ENCODE measurements at regions not wholly inside any gene's neighbourhood (a gene's known extent, or its start where the extent isn't known, plus 50 kb on each side); places are given as distances from the start of the nearest gene placed in this dataset.

DNA sequence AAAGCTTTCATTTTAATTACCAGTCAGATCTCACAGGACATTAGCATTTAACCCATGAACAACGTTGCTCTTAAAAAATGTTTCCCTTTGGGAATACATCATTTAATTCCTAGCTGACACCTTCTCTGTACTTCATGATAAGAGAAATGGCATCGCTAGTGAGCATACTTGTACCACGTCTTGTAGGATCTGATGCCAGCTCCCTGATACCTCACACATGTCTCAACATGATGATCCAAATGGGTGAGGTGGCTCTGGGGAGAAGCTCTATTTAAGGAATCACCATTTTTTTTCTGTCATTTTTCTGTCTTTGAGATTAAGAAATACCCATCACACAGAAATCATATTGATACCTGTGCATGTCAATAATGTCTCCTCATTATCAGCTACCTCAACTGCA lies 772.1 kb upstream of the CA10 start:
- TF ChIP-seq EP300 (IDR thresholded peaks at IDR 0.05; ENCODE audit: borderline replicate concordance in 1 of 2, low read depth in 1 of 2, low read length in 1 of 2) = no peak
- TF ChIP-seq, protein P1, sequence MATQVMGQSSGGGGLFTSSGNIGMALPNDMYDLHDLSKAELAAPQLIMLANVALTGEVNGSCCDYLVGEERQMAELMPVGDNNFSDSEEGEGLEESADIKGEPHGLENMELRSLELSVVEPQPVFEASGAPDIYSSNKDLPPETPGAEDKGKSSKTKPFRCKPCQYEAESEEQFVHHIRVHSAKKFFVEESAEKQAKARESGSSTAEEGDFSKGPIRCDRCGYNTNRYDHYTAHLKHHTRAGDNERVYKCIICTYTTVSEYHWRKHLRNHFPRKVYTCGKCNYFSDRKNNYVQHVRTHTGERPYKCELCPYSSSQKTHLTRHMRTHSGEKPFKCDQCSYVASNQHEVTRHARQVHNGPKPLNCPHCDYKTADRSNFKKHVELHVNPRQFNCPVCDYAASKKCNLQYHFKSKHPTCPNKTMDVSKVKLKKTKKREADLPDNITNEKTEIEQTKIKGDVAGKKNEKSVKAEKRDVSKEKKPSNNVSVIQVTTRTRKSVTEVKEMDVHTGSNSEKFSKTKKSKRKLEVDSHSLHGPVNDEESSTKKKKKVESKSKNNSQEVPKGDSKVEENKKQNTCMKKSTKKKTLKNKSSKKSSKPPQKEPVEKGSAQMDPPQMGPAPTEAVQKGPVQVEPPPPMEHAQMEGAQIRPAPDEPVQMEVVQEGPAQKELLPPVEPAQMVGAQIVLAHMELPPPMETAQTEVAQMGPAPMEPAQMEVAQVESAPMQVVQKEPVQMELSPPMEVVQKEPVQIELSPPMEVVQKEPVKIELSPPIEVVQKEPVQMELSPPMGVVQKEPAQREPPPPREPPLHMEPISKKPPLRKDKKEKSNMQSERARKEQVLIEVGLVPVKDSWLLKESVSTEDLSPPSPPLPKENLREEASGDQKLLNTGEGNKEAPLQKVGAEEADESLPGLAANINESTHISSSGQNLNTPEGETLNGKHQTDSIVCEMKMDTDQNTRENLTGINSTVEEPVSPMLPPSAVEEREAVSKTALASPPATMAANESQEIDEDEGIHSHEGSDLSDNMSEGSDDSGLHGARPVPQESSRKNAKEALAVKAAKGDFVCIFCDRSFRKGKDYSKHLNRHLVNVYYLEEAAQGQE (IDR thresholded peaks at IDR 0.05; ENCODE audit: low read depth, low read length) = no peak
- TF ChIP-seq, protein P2, sequence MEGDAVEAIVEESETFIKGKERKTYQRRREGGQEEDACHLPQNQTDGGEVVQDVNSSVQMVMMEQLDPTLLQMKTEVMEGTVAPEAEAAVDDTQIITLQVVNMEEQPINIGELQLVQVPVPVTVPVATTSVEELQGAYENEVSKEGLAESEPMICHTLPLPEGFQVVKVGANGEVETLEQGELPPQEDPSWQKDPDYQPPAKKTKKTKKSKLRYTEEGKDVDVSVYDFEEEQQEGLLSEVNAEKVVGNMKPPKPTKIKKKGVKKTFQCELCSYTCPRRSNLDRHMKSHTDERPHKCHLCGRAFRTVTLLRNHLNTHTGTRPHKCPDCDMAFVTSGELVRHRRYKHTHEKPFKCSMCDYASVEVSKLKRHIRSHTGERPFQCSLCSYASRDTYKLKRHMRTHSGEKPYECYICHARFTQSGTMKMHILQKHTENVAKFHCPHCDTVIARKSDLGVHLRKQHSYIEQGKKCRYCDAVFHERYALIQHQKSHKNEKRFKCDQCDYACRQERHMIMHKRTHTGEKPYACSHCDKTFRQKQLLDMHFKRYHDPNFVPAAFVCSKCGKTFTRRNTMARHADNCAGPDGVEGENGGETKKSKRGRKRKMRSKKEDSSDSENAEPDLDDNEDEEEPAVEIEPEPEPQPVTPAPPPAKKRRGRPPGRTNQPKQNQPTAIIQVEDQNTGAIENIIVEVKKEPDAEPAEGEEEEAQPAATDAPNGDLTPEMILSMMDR (IDR thresholded peaks at IDR 0.05) = no peak
- TF ChIP-seq, protein P3, sequence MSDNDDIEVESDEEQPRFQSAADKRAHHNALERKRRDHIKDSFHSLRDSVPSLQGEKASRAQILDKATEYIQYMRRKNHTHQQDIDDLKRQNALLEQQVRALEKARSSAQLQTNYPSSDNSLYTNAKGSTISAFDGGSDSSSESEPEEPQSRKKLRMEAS (IDR thresholded peaks at IDR 0.05; ENCODE audit: low read depth) = no peak
- no peak for TF ChIP-seq POLR2AphosphoS5 (IDR thresholded peaks at IDR 0.05; ENCODE audit: low read depth, low read length)
- no peak for TF ChIP-seq FOXJ3 (CRISPR knock-in tag; IDR thresholded peaks at IDR 0.05)
- no peak for TF ChIP-seq TAF1 (IDR thresholded peaks at IDR 0.05; ENCODE audit: borderline replicate concordance, low read depth, low read length)
- no peak for TF ChIP-seq SMC3 (IDR thresholded peaks at IDR 0.05; ENCODE audit: low read depth, low read length)
- no peak for TF ChIP-seq EZH2phosphoT487 (IDR thresholded peaks at IDR 0.05; ENCODE audit: borderline replicate concordance, low read depth)
- TF ChIP-seq FOXM1 (IDR thresholded peaks at IDR 0.05; ENCODE audit: low read depth) = no peak
- no peak for TF ChIP-seq NRF1 (IDR thresholded peaks at IDR 0.05; ENCODE audit: low read depth, low read length)
- no peak for TF ChIP-seq CHD2 (IDR thresholded peaks at IDR 0.05; ENCODE audit: low read length, partially characterized antibody)
- TF ChIP-seq RAD21 (IDR thresholded peaks at IDR 0.05; ENCODE audit: low read length) = no peak
- TF ChIP-seq SIN3A (IDR thresholded peaks at IDR 0.05; ENCODE audit: borderline replicate concordance, low read depth, low read length) = no peak
